ENCODE measurements at regions not wholly inside any gene's neighbourhood (a gene's known extent, or its start where the extent isn't known, plus 50 kb on each side); places are given as distances from the start of the nearest gene placed in this dataset.

DNA sequence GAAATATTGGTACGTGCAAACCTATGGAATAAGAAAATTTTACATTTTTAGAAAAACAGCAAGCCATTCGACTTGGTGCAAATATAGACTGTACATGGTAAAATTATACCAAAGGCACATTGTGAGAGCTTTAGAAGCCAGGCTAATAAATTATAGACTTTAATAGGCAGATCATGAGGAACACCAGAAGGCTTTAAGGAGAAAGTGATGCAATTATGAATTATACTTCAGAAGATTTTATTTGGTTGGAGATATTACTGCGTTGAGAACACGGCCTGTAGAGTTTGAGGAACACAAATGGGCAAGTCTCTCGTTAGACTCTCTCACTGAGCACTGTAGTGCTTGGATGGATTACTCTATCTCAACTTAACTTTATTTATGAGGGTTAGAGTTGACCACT, 141.7 kb downstream of the MACC1 start:
- TF ChIP-seq CEBPB (IDR thresholded peaks at IDR 0.05; ENCODE audit: low read depth, low read length) (no peak), POLR2AphosphoS5 (IDR thresholded peaks at IDR 0.05; ENCODE audit: low read depth, low read length) (no peak), FOSL1 (IDR thresholded peaks at IDR 0.05; ENCODE audit: insufficient read depth, low read depth, low read length) (no peak), JUND (IDR thresholded peaks at IDR 0.05; ENCODE audit: low read length) (no peak), POLR2A (IDR thresholded peaks at IDR 0.05; ENCODE audit: control extremely low read depth in 1 of 2, low read depth in 2 of 2, low read length in 2 of 2) (no peak), EZH2 (IDR thresholded peaks at IDR 0.05; ENCODE audit: low read depth, low read length, severe bottlenecking) (no peak), MAFK (IDR thresholded peaks at IDR 0.05; ENCODE audit: low read depth, low read length) (no peak), BACH1 (IDR thresholded peaks at IDR 0.05; ENCODE audit: low read length) (no peak), SP2 (IDR thresholded peaks at IDR 0.05; ENCODE audit: low read length) (no peak), BRCA1 (IDR thresholded peaks at IDR 0.05; ENCODE audit: low read depth, low read length) (no peak)
- TF ChIP-seq, protein P1, sequence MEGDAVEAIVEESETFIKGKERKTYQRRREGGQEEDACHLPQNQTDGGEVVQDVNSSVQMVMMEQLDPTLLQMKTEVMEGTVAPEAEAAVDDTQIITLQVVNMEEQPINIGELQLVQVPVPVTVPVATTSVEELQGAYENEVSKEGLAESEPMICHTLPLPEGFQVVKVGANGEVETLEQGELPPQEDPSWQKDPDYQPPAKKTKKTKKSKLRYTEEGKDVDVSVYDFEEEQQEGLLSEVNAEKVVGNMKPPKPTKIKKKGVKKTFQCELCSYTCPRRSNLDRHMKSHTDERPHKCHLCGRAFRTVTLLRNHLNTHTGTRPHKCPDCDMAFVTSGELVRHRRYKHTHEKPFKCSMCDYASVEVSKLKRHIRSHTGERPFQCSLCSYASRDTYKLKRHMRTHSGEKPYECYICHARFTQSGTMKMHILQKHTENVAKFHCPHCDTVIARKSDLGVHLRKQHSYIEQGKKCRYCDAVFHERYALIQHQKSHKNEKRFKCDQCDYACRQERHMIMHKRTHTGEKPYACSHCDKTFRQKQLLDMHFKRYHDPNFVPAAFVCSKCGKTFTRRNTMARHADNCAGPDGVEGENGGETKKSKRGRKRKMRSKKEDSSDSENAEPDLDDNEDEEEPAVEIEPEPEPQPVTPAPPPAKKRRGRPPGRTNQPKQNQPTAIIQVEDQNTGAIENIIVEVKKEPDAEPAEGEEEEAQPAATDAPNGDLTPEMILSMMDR (IDR thresholded peaks at IDR 0.05; ENCODE audit: control extremely low read depth in 1 of 3, insufficient read depth in 1 of 3, low read depth in 1 of 3, low read length in 3 of 3): no peak
- TF ChIP-seq, protein P2, sequence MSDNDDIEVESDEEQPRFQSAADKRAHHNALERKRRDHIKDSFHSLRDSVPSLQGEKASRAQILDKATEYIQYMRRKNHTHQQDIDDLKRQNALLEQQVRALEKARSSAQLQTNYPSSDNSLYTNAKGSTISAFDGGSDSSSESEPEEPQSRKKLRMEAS (IDR thresholded peaks at IDR 0.05): no peak

Measured in H1 (cell line).